Central memory CD8-positive, alpha-beta T cell (primary cell): ENCODE measurements at regions not wholly inside any gene's neighbourhood (a gene's known extent, or its start where the extent isn't known, plus 50 kb on each side); places are given as distances from the start of the nearest gene placed in this dataset.
"Not testable (repeated sequence)": the region's sequence is repeated elsewhere in the genome, so short reads cannot be mapped to it uniquely, and the experiment has no call there.

Experiments used
- ATAC-seq: fragments of 150-1000 bp; cut with Tn5 transposase; replicated peaks from 2 replicates; pipeline ENCODE4 v1.10.0; 2022; ENCODE audit warnings: mild to moderate bottlenecking, moderate FRiP score, moderate number of reproducible peaks; ENCODE audit not compliant: poor library complexity, severe bottlenecking; ENCODE audit errors: extremely low read depth
- DNase-seq, 2 donors: peaks; one replicate each; pipeline ENCODE4 v3.0.0; 2021; ENCODE audit warnings: low spot score in 2 of 2
- H3K27ac Mint-ChIP-seq: one replicate; pipeline ENCODE4 v1.8.0; 2022; ENCODE audit warnings: low read depth, mild to moderate bottlenecking, moderate library complexity, mixed read lengths
- H3K27me3 Mint-ChIP-seq: one replicate; pipeline ENCODE4 v1.8.0; 2022; ENCODE audit warnings: mixed read lengths
- H3K36me3 Mint-ChIP-seq: one replicate; pipeline ENCODE4 v1.8.0; 2022; ENCODE audit warnings: mild to moderate bottlenecking, moderate library complexity, mixed read lengths; ENCODE audit not compliant: insufficient read depth
- H3K4me1 Mint-ChIP-seq: one replicate; pipeline ENCODE4 v1.8.0; 2022; ENCODE audit warnings: mixed read lengths
- H3K4me3 Mint-ChIP-seq: one replicate; pipeline ENCODE4 v1.8.0; 2022; ENCODE audit warnings: mild to moderate bottlenecking, moderate library complexity, mixed read lengths
- H3K9me3 Mint-ChIP-seq: one replicate; pipeline ENCODE4 v1.8.0; 2022; ENCODE audit warnings: mixed read lengths

DNA sequence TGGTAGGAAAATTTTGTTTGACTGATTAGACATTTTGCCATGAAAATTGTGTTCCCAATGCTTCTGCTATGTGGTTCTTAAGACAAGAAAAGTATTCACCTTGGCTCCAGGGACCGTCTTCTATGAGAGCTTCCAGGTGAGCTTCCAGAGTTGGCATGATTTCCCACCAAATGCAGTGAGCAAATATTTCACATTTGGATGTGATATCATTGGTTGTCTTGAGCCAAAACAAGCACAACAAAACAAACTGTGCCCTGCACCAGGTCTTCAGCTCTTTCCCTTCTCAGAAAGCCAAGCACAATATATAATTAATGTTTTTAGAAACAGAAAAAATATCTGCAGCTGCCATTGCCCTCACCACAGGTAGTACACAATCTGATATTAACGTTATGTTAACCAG lies 1009.0 kb downstream of the PLA2G4A start:
- DNase-seq: no peak
- no peak for ATAC-seq
- H3K9me3 Mint-ChIP-seq: peaks cover 5% of the 10 kb centered on the region

DNA sequence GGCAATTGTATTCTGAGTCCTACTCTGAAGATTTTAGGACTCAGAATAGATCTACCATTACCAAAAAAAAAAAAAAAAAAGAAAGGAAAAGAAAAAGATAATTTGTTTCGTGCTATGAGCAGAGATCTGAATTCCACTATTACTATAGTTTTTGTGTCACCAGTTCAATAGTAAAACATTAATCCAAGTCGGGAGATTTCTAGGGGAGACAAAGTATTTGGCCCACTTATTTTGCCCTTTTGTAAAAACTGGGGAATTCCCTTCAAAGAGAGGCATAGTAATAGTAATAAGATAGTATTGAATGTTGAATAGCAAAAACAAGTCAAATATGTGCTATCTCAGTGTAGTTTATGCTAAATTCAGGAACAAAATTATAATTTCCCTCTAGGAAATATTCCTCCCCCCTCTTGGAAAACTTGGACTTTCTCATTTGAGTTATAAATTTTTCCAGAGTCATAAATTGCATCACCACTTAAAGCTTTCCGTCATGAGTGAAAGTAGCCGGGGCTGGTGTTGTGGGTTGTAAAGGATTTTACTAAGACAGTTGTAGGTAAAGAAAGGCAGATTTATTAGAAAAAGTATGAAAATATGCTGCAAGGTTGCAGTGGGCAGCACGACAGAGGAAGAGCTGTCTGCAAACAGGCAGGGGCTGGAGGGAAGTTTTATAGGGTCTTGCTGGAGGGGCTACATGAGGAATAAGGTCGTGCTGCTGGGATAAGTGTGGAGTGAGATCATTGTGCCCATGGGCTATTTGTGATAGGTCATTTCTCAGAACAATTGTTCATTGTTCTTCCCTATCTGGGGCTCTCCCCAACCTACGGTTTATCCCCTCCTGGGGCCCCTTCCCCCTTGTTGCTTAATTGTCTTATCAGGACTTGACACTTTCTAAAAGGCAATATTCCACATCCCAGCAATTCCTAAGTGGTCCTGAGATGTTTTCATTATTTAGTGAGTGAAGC lies 1009.9 kb downstream of the PLA2G4A start:
- H3K36me3 Mint-ChIP-seq: no peaks in the 10 kb centered on the region
- ATAC-seq (no peak), DNase-seq (no peak)
- no peak overlapping the region for H3K4me3 Mint-ChIP-seq
- no peaks in the 10 kb centered on the region for H3K4me1 Mint-ChIP-seq
- H3K27me3 Mint-ChIP-seq: no peaks in the 10 kb centered on the region
- H3K9me3 Mint-ChIP-seq: peaks cover 9% of the 10 kb centered on the region
- H3K27ac Mint-ChIP-seq: no peak overlapping the region

More for the DNA sequence above, 1009.0 kb downstream of the PLA2G4A start:
- Mint-ChIP-seq H3K27me3 (no peaks in the 10 kb centered on the region), H3K4me1 (no peaks in the 10 kb centered on the region), H3K36me3 (no peaks in the 10 kb centered on the region), H3K4me3 (no peak overlapping the region), H3K27ac (no peak overlapping the region)

DNA sequence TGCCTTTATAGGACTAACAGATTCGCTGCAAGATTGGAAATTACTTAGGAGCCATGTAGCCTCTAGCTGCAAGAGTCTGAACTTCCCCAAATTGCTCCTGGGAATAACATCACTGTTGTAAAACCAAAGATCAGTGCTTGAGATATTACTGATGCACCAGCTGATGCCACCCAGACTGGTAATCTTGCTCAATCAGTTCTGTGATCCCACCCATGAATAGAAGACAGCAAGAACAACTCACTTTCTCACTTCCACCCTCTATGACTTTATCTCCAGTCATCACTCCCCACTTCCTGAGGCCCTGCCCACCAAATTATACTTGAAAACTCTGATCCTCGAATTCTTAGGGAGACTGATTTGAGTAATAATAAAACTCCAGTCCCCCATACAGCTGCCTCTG lies 1011.1 kb downstream of the PLA2G4A start:
- Mint-ChIP-seq H3K27ac (no peak overlapping the region), H3K36me3 (no peaks in the 10 kb centered on the region), H3K27me3 (no peaks in the 10 kb centered on the region), H3K4me3 (no peak overlapping the region), H3K9me3 (peaks cover 11% of the 10 kb centered on the region), H3K4me1 (no peaks in the 10 kb centered on the region)
- DNase-seq (no peak), ATAC-seq (no peak)

DNA sequence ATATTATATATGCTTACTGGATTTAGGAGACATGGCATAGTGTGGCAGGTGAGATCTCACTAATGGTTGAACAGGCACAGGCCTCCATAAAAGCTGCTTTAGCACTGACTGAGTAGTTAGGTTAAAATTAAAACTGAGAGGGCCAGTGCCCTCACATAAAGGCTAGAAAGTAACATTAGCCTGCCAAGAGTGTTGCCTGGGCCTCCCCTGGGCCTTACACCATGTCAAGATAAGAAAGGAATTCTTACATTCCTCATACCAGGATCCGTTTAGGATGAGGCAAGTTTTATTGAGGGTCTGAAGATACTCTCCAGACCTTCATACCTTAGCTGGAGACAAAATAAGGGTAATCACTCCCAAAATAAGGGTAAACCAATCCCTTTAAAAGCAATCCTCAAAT lies 1011.8 kb downstream of the PLA2G4A start:
- H3K4me3 Mint-ChIP-seq: no peak overlapping the region
- H3K27ac Mint-ChIP-seq: no peak overlapping the region
- no peaks in the 10 kb centered on the region for H3K36me3 Mint-ChIP-seq

DNA sequence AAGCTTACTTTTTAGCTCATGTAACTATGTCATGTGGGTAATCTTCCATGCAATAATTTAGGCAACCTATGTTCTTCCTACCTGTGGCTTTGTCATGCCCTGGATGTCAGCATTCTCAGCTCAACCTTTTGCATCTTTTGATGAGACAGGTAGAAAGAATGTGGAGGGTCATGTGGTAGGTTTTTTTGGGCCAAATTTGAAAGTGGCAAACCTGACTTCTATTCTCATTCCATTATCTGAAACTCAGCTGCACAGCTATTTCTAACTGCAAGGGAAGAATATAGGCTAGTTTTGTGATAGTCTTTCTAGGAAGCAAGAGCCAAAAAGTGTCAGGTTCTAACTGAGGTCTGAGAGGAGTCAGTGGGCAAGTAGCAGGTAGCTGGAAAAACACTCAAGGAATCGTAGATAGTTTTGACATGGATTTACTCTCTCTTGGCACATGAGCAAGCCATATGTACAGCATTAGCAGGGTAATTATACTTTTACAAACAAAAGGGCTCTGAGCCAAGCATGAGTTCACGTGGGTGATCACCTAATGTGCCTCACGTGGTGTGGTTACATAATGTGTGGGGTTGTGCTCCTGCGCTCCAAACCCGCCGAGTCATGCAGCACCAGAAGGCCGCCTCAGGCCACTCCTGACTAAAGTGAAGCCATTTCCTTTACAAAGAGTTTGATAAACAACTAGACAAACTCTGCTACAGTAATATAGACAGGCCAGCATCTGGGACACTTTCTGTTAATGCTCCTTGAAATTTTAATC lies 1013.8 kb downstream of the PLA2G4A start:
- ATAC-seq (no peak), DNase-seq (no peak)
- no peaks in the 10 kb centered on the region for H3K36me3 Mint-ChIP-seq
- peaks cover 11% of the 10 kb centered on the region for H3K9me3 Mint-ChIP-seq
- H3K4me3 Mint-ChIP-seq: no peak overlapping the region
- no peaks in the 10 kb centered on the region for H3K4me1 Mint-ChIP-seq
- no peaks in the 10 kb centered on the region for H3K27me3 Mint-ChIP-seq
- H3K27ac Mint-ChIP-seq: no peak overlapping the region

More for the DNA sequence above, 1011.8 kb downstream of the PLA2G4A start:
- Mint-ChIP-seq H3K4me1 (no peaks in the 10 kb centered on the region), H3K27me3 (no peaks in the 10 kb centered on the region), H3K9me3 (peaks cover 11% of the 10 kb centered on the region)
- no peak for DNase-seq
- no peak for ATAC-seq

DNA sequence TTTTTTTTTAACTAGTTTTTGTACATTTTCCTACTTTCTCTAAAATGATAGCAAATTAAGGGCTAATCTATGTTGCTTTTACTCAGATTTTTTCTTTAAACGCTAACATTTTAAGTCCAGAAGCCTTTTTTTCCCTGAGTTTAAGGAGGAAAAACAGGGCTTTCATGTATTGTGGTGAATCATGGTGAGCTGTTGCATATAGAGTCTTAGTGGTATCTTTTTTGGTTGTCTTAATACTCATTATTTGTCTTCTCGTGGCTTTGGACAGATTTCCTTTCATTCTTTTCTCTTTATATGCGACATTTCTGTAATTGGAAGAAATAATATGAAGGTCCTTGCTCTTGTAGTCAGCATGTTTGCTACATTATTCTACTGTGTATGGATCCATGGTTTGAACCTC lies 1015.6 kb downstream of the PLA2G4A start:
- Mint-ChIP-seq H3K27ac (no peak overlapping the region), H3K4me3 (no peak overlapping the region), H3K9me3 (peaks cover 11% of the 10 kb centered on the region), H3K27me3 (no peaks in the 10 kb centered on the region), H3K36me3 (no peaks in the 10 kb centered on the region), H3K4me1 (no peaks in the 10 kb centered on the region)
- DNase-seq (no peak), ATAC-seq (no peak)

DNA sequence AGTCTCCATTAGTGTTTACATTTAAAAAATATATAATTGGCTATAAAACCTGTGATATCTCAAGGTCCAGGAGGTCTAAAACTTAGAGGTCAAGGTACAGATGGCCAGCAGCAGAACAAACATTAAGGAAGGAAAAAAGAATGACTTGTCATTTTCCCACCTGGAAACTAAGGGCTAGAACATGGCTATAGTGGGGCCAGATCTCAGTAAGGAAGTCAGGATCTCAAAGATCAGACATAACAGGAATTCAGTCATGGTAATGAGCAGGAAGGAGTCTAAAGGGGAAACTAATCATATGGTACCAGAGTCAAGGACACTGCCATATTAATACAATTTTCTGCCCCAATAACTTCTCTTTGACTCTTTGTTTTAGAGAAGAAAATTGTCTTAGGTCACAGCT lies 1018.8 kb downstream of the PLA2G4A start:
- Mint-ChIP-seq H3K4me3 (no peak overlapping the region), H3K4me1 (no peaks in the 10 kb centered on the region), H3K36me3 (no peaks in the 10 kb centered on the region), H3K9me3 (peaks cover 17% of the 10 kb centered on the region), H3K27me3 (no peaks in the 10 kb centered on the region), H3K27ac (no peak overlapping the region)
- no peak for DNase-seq
- ATAC-seq: no peak

DNA sequence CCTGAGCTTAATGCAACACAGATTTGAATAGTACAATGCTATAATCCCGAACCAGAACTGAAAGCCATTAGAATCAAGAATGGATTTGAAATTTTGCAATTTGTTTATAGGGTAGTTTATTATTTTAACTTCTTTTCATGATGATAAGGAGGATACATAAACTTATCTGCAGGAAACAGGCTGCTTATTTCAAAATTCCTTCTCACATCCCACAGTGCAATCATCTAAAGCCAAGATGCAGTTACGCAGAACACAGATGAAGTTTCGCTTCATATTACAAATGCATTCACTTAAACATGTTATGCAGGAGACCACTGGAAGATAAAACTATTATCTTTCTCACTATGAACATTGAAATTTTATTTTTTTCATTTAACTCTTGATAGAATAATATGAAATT lies 1019.6 kb downstream of the PLA2G4A start:
- DNase-seq (no peak), ATAC-seq (no peak)
- no peaks in the 10 kb centered on the region for H3K36me3 Mint-ChIP-seq
- no peak overlapping the region for H3K4me3 Mint-ChIP-seq
- no peaks in the 10 kb centered on the region for H3K27me3 Mint-ChIP-seq
- peaks cover 17% of the 10 kb centered on the region for H3K9me3 Mint-ChIP-seq
- H3K27ac Mint-ChIP-seq: no peak overlapping the region
- no peaks in the 10 kb centered on the region for H3K4me1 Mint-ChIP-seq

DNA sequence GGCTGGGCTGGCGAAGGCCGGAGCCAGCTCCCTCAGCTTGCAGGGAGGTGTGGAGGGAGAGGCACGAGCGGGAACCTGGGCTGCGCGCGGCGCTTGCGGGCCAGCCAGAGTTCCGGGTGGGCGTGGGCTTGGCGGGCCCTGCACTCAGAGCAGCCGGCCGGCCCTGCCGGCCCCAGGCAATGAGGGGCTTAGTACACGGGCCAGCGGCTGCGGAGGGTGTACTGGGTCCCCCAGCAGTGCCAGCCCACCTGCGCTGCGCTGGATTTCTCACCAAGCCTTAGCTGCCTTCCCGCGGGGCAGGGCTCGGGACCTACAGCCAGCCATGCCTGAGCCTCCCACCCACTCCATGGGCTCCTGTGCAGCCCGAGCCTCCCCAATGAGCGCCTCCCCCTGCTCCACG lies 1021.4 kb downstream of the PLA2G4A start:
- not testable (repeated sequence) for H3K4me1 Mint-ChIP-seq, H3K36me3 Mint-ChIP-seq, ATAC-seq, H3K4me3 Mint-ChIP-seq, H3K27ac Mint-ChIP-seq, DNase-seq, H3K27me3 Mint-ChIP-seq
- peaks cover 16% of the 10 kb centered on the region for H3K9me3 Mint-ChIP-seq

DNA sequence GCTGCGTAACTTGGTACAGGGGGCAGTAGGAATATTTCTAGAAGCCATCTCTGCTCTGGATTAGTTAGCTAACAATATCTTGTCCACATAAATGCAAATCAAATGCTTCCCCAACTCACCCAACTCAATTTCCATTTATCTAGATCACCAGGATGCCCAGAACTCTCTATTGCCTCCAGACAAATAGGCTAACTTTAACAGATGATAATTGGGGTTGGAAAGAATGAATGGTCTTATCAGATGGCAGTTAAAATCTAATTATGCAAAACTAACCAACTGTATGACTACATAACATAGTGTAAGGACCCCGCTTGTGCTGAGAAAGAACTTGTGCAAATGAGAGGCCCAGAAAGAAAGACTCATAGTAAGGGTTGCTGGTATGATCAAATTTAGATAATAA lies 1024.8 kb downstream of the PLA2G4A start:
- Mint-ChIP-seq H3K36me3 (no peaks in the 10 kb centered on the region), H3K27me3 (no peaks in the 10 kb centered on the region), H3K4me3 (no peak overlapping the region), H3K27ac (no peak overlapping the region), H3K9me3 (peaks cover 27% of the 10 kb centered on the region), H3K4me1 (no peaks in the 10 kb centered on the region)
- DNase-seq (no peak), ATAC-seq (no peak)

DNA sequence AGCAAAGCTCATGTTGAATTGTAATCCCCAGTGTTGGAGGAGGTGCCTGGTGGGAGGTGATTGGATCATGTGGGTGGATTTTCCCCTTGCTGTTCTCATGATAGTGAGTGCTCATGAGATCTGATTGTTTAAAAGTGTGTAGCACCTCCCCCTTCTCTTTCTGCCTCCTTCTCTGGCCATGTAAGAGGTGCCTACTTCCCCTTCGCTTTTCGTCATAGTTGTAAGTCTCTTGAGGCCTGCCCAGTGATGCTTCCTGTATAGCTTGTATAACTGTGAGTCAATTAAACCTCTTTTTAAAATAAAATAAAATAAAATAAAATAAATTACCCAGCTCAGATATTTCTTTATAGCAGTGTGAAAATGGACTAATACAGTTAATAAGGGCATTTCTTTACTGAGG lies 1025.7 kb downstream of the PLA2G4A start:
- no peak for DNase-seq
- Mint-ChIP-seq H3K27ac (no peak overlapping the region), H3K4me1 (no peaks in the 10 kb centered on the region), H3K36me3 (no peaks in the 10 kb centered on the region), H3K4me3 (no peak overlapping the region), H3K27me3 (no peaks in the 10 kb centered on the region), H3K9me3 (peaks cover 31% of the 10 kb centered on the region)
- ATAC-seq: no peak

DNA sequence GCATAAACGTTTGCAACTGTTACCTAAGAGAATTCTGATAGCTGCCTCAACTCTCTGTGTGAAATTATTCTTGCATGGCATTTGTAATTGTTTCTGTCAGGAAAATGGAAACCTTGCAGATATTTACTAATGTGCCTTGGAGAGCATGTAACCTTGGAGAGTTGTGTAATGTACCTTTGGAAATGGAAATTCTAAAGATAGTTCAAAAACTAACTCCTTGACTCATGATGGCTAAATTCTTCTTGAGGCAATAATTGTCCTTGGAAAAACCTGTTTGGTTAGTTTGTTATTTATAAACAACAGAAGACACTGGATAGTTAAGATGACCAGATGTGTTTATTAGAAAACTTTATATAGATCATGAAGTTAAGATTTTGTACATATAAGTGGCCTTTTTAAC lies 1033.8 kb downstream of the PLA2G4A start:
- H3K27ac Mint-ChIP-seq: no peak overlapping the region
- no peaks in the 10 kb centered on the region for H3K4me1 Mint-ChIP-seq
- peaks cover 6% of the 10 kb centered on the region for H3K9me3 Mint-ChIP-seq
- no peaks in the 10 kb centered on the region for H3K27me3 Mint-ChIP-seq
- DNase-seq (no peak), ATAC-seq (no peak)
- H3K4me3 Mint-ChIP-seq: no peak overlapping the region
- no peaks in the 10 kb centered on the region for H3K36me3 Mint-ChIP-seq

DNA sequence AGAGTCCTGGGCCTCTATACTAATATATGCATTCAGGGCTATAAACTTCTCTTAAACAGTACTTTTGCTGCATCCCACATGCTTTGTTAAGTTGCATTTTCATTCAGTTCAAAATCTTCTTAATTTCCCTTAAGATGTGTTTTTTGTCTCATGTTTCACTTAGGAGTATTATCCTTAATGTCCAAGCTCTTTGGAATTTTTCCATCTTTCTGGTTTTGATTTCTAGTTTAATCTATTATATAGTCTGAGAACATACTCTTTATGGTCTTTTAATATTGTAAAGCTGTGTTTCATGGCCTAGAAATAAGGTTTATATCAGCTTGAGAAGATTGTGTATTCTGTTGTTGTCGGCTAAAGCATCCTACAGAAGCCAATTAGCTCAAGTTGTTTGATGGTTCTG lies 1041.8 kb downstream of the PLA2G4A start:
- DNase-seq: no peak
- Mint-ChIP-seq H3K27ac (no peak overlapping the region), H3K4me1 (no peaks in the 10 kb centered on the region), H3K4me3 (no peak overlapping the region), H3K9me3 (peaks cover 21% of the 10 kb centered on the region), H3K36me3 (no peaks in the 10 kb centered on the region), H3K27me3 (no peaks in the 10 kb centered on the region)
- no peak for ATAC-seq
